H9 (cell line): ENCODE measurements at regions not wholly inside any gene's neighbourhood (a gene's known extent, or its start where the extent isn't known, plus 50 kb on each side); places are given as distances from the start of the nearest gene placed in this dataset.

Source experiments
- DNase-seq: peaks from one replicate; pipeline ENCODE4 v3.0.0-alpha.2; 2017
- H2AFZ ChIP-seq: one replicate; pipeline ENCODE4 v1.6.1; 2013; ENCODE audit warnings: mild to moderate bottlenecking, low read length, control low read depth, moderate library complexity
- H2AK5ac ChIP-seq: 2 replicates; pipeline ENCODE4 v1.6.1; 2013; ENCODE audit warnings: low read length, control low read depth, mixed read lengths; ENCODE audit not compliant: insufficient read length
- H2BK120ac ChIP-seq: one replicate; pipeline ENCODE4 v1.6.1; 2013; ENCODE audit warnings: low read depth, mild to moderate bottlenecking, low read length, control low read depth, inconsistent platforms; ENCODE audit not compliant: poor library complexity, severe bottlenecking
- H2BK12ac ChIP-seq: 2 replicates; pipeline ENCODE4 v1.6.1; 2013; ENCODE audit warnings: low read length, control low read depth, mixed read lengths, low read depth; ENCODE audit not compliant: insufficient read length
- H2BK15ac ChIP-seq: 2 replicates; pipeline ENCODE4 v1.6.1; 2013; ENCODE audit warnings: low read depth, low read length, control low read depth
- H2BK20ac ChIP-seq: one replicate; pipeline ENCODE4 v1.6.1; 2013; ENCODE audit warnings: low read depth, mild to moderate bottlenecking, low read length, control low read depth, inconsistent platforms; ENCODE audit not compliant: poor library complexity, severe bottlenecking
- H2BK5ac ChIP-seq: 2 replicates; pipeline ENCODE4 v1.6.1; 2013; ENCODE audit warnings: low read length, control low read depth, mixed read lengths; ENCODE audit not compliant: insufficient read length
- H3K14ac ChIP-seq: 2 replicates; pipeline ENCODE4 v1.6.1; 2013; ENCODE audit warnings: low read length, control low read depth; ENCODE audit not compliant: insufficient read depth
- H3K18ac ChIP-seq: 2 replicates; pipeline ENCODE4 v1.6.1; 2013; ENCODE audit warnings: low read depth, mild to moderate bottlenecking, mixed read lengths, low read length, control low read depth; ENCODE audit not compliant: insufficient read length
- H3K23ac ChIP-seq: 2 replicates; pipeline ENCODE4 v1.6.1; 2013; ENCODE audit warnings: low read length, control low read depth, mixed read lengths, low read depth; ENCODE audit not compliant: insufficient read length
- H3K23me2 ChIP-seq: 2 replicates; pipeline ENCODE4 v1.6.1; 2013; ENCODE audit warnings: low read depth, mild to moderate bottlenecking, mixed read lengths, low read length, control low read depth; ENCODE audit not compliant: insufficient read length, poor library complexity, severe bottlenecking
- H3K27ac ChIP-seq: 2 replicates; pipeline ENCODE4 v1.5.1; 2013; ENCODE audit warnings: low read length, control low read depth, mixed read lengths, low read depth; ENCODE audit not compliant: insufficient read length
- H3K27me3 ChIP-seq: 2 replicates; pipeline ENCODE4 v1.6.1; 2013; ENCODE audit warnings: low read length, control low read depth, inconsistent platforms; ENCODE audit not compliant: insufficient read depth
- H3K4ac ChIP-seq: 2 replicates; pipeline ENCODE4 v1.6.1; 2013; ENCODE audit warnings: low read depth, mild to moderate bottlenecking, control low read depth, inconsistent platforms, low read length, moderate library complexity
- H3K4me1 ChIP-seq: 2 replicates; pipeline ENCODE4 v1.6.1; 2013; ENCODE audit warnings: low read length, control low read depth, inconsistent platforms; ENCODE audit not compliant: insufficient read depth
- H3K4me2 ChIP-seq: 2 replicates; pipeline ENCODE4 v1.6.1; 2013; ENCODE audit warnings: low read length, control low read depth, mixed read lengths; ENCODE audit not compliant: insufficient read length, insufficient read depth
- H3K56ac ChIP-seq: 2 replicates; pipeline ENCODE4 v1.6.1; 2013; ENCODE audit warnings: low read depth, mild to moderate bottlenecking, mixed read lengths, low read length, control low read depth; ENCODE audit not compliant: insufficient read length
- H3K79me1 ChIP-seq: 2 replicates; pipeline ENCODE4 v1.6.1; 2013; ENCODE audit warnings: low read depth, mild to moderate bottlenecking, moderate library complexity, low read length, control low read depth, inconsistent platforms; ENCODE audit not compliant: insufficient read depth, poor library complexity, severe bottlenecking
- H3K79me2 ChIP-seq: 2 replicates; pipeline ENCODE4 v1.6.1; 2013; ENCODE audit warnings: low read length, control low read depth, inconsistent platforms; ENCODE audit not compliant: insufficient read depth
- H3K9ac ChIP-seq: 2 replicates; pipeline ENCODE4 v1.6.1; 2013; ENCODE audit warnings: low read length, control low read depth, mixed read lengths; ENCODE audit not compliant: insufficient read length; ENCODE audit errors: extremely low read depth
- H3K9me3 ChIP-seq: one replicate; pipeline ENCODE4 v1.6.1; 2013; ENCODE audit warnings: low read depth, low read length, inconsistent platforms; ENCODE audit not compliant: control insufficient read depth
- H3T11ph ChIP-seq: one replicate; pipeline ENCODE4 v1.6.1; 2013; ENCODE audit warnings: mild to moderate bottlenecking, low read length, control low read depth, inconsistent platforms
- H4K20me1 ChIP-seq: one replicate; pipeline ENCODE4 v1.6.1; 2013; ENCODE audit not compliant: control insufficient read depth, insufficient read length, insufficient read depth
- H4K5ac ChIP-seq: 2 replicates; pipeline ENCODE4 v1.6.1; 2013; ENCODE audit warnings: low read depth, mild to moderate bottlenecking, mixed read lengths, low read length, control low read depth; ENCODE audit not compliant: insufficient read length
- H4K8ac ChIP-seq: replicated peaks from 2 replicates; pipeline ENCODE4 v1.6.1; 2013; ENCODE audit warnings: low read length, control low read depth, mixed read lengths, low read depth; ENCODE audit not compliant: insufficient read length
- H4K91ac ChIP-seq: 2 replicates; pipeline ENCODE4 v1.6.1; 2013; ENCODE audit warnings: low read depth, mild to moderate bottlenecking, moderate library complexity, mixed read lengths, low read length, control low read depth; ENCODE audit not compliant: insufficient read length
- H3K27ac Mint-ChIP-seq, 3 experiments: 2 replicates in 2 of 3; 3 replicates in 1 of 3; pipeline ENCODE4 v1.8.0; 2020 to 2021; ENCODE audit warnings: mixed read lengths in 3 of 3, mild to moderate bottlenecking in 1 of 3, moderate library complexity in 1 of 3
- H3K27me3 Mint-ChIP-seq: 2 replicates; pipeline ENCODE4 v1.8.0; 2021; ENCODE audit warnings: low read depth, mild to moderate bottlenecking, moderate library complexity, mixed read lengths
- H3K36me3 Mint-ChIP-seq, 3 experiments: 2 replicates in 2 of 3; 3 replicates in 1 of 3; pipeline ENCODE4 v1.8.0; 2020 to 2021; ENCODE audit warnings: low read depth in 3 of 3, mixed read lengths in 3 of 3; ENCODE audit not compliant: insufficient read depth in 1 of 3
- H3K4me1 Mint-ChIP-seq, 2 experiments: 2 replicates each; pipeline ENCODE4 v1.8.0; 2020; ENCODE audit warnings: mixed read lengths in 2 of 2
- H3K4me3 Mint-ChIP-seq, 2 experiments: 2 replicates in 1 of 2; 3 replicates in 1 of 2; pipeline ENCODE4 v1.8.0; 2020 to 2021; ENCODE audit warnings: mild to moderate bottlenecking in 2 of 2, mixed read lengths in 2 of 2, moderate library complexity in 1 of 2
- H3K9me3 Mint-ChIP-seq, 2 experiments: 2 replicates in 1 of 2; 3 replicates in 1 of 2; pipeline ENCODE4 v1.8.0; 2020; ENCODE audit warnings: mild to moderate bottlenecking in 2 of 2, mixed read lengths in 2 of 2, moderate library complexity in 1 of 2
- TF ChIP-seq, protein P1 (sequence below): fragments of 200-600 bp; sonication (generic); conservative IDR thresholded peaks from 3 replicates; pipeline ENCODE4 v1.8.0; 2021; ENCODE audit warnings: antibody characterized with exemption, mild to moderate bottlenecking

DNA sequence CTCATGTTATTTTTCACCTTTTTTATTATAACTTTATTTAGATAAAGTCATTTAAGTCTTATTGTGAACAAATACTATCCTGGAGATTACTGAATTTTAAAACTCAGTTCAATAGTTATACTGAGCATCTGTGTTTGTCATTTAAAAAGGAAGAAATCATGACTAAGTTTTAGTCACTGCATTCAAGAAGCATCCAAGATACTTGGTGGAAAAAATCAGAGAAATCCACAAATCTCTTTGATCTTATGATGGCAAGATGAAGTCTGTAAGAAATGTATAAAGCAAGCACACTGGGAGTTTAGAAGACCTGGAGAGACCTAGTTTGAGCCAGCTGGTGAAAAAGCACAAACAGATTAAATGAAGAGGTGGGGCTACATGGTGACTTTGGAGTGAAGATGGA, 529.8 kb upstream of the IGFBP3 start:
- no peak overlapping the region for H3K4me2 ChIP-seq
- H3K4me1 Mint-ChIP-seq: no peaks in the 10 kb centered on the region
- no peak overlapping the region for H2BK12ac ChIP-seq
- H3T11ph ChIP-seq: no peak overlapping the region
- H3K4me1 ChIP-seq: no peaks in the 10 kb centered on the region
- H3K79me2 ChIP-seq: no peaks in the 10 kb centered on the region
- H3K4me3 Mint-ChIP-seq: no peak overlapping the region
- H2BK20ac ChIP-seq: no peak overlapping the region
- H4K8ac ChIP-seq: no peak overlapping the region
- no peak overlapping the region for H3K27ac ChIP-seq
- no peak overlapping the region for H3K9ac ChIP-seq
- H4K5ac ChIP-seq: no peak overlapping the region
- no peak for DNase-seq
- H3K23me2 ChIP-seq: no peaks in the 10 kb centered on the region
- peaks cover 28 to 31% of the 10 kb centered on the region in 2 experiments for H3K9me3 Mint-ChIP-seq
- no peaks in the 10 kb centered on the region for H3K27me3 ChIP-seq
- H2BK15ac ChIP-seq: no peak overlapping the region
- H3K23ac ChIP-seq: no peak overlapping the region
- no peak overlapping the region for H2AK5ac ChIP-seq
- H3K36me3 Mint-ChIP-seq: peaks cover 0 to 6% (median 0%) of the 10 kb centered on the region in 3 experiments; a peak in 1 of 7 replicates
- H3K56ac ChIP-seq: no peak overlapping the region
- no peaks in the 10 kb centered on the region for H3K79me1 ChIP-seq
- no peak overlapping the region for H2AFZ ChIP-seq
- no peak overlapping the region for H3K18ac ChIP-seq
- no peak overlapping the region for H4K91ac ChIP-seq
- H2BK5ac ChIP-seq: no peak overlapping the region
- no peaks in the 10 kb centered on the region for H4K20me1 ChIP-seq
- no peak overlapping the region for H3K27ac Mint-ChIP-seq
- H3K9me3 ChIP-seq: no peaks in the 10 kb centered on the region
- no peak overlapping the region for H3K14ac ChIP-seq
- H3K4ac ChIP-seq: no peak overlapping the region
- H3K27me3 Mint-ChIP-seq: no peaks in the 10 kb centered on the region
- H2BK120ac ChIP-seq: no peak overlapping the region
- TF ChIP-seq, protein P1, sequence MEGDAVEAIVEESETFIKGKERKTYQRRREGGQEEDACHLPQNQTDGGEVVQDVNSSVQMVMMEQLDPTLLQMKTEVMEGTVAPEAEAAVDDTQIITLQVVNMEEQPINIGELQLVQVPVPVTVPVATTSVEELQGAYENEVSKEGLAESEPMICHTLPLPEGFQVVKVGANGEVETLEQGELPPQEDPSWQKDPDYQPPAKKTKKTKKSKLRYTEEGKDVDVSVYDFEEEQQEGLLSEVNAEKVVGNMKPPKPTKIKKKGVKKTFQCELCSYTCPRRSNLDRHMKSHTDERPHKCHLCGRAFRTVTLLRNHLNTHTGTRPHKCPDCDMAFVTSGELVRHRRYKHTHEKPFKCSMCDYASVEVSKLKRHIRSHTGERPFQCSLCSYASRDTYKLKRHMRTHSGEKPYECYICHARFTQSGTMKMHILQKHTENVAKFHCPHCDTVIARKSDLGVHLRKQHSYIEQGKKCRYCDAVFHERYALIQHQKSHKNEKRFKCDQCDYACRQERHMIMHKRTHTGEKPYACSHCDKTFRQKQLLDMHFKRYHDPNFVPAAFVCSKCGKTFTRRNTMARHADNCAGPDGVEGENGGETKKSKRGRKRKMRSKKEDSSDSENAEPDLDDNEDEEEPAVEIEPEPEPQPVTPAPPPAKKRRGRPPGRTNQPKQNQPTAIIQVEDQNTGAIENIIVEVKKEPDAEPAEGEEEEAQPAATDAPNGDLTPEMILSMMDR: no peak
